GM23338 (cell line): ENCODE measurements at regions not wholly inside any gene's neighbourhood (a gene's known extent, or its start where the extent isn't known, plus 50 kb on each side); places are given as distances from the start of the nearest gene placed in this dataset.

ENCODE experiments used
- ATAC-seq: fragments of 200-7000 bp; cut with Tn5 transposase; 3 replicates; pipeline ENCODE4 v1.9.1; 2020
- DNase-seq: peaks from one replicate; pipeline ENCODE4 v3.0.0-alpha.2; 2015; ENCODE audit warnings: low spot score
- H2AFZ ChIP-seq: fragments of 200-600 bp; sonication (generic); 2 replicates; pipeline ENCODE4 v1.8.0; 2016; ENCODE audit warnings: antibody characterized with exemption, mild to moderate bottlenecking, moderate library complexity
- H3F3A ChIP-seq: fragments of 200-600 bp; sonication (generic); replicated peaks from 2 replicates; pipeline ENCODE4 v1.8.0; 2017; ENCODE audit warnings: antibody characterized with exemption, mixed run types, low read depth
- H3K27ac ChIP-seq: fragments of 200-600 bp; sonication (generic); 2 replicates; pipeline ENCODE4 v1.6.1; 2016; ENCODE audit warnings: low read depth
- H3K27me3 ChIP-seq: fragments of 200-600 bp; sonication (generic); 2 replicates; pipeline ENCODE4 v1.8.0; 2016; ENCODE audit warnings: mild to moderate bottlenecking, mixed run types, moderate library complexity; ENCODE audit not compliant: insufficient read depth
- H3K36me3 ChIP-seq: fragments of 200-600 bp; sonication (generic); 2 replicates; pipeline ENCODE4 v1.8.0; 2016; ENCODE audit warnings: mild to moderate bottlenecking; ENCODE audit not compliant: insufficient read depth
- H3K4me1 ChIP-seq: fragments of 200-600 bp; sonication (generic); 2 replicates; pipeline ENCODE4 v1.8.0; 2016; ENCODE audit warnings: mild to moderate bottlenecking, moderate library complexity; ENCODE audit not compliant: insufficient read depth
- H3K4me2 ChIP-seq: fragments of 200-600 bp; sonication (generic); 2 replicates; pipeline ENCODE4 v1.7.1; 2017; ENCODE audit warnings: mixed run types
- H3K4me3 ChIP-seq: fragments of 200-600 bp; sonication (generic); 2 replicates; pipeline ENCODE4 v1.6.1; 2016; ENCODE audit warnings: mixed run types
- H3K79me2 ChIP-seq: fragments of 200-600 bp; sonication (generic); replicated peaks from 2 replicates; pipeline ENCODE4 v1.8.0; 2017; ENCODE audit warnings: mild to moderate bottlenecking; ENCODE audit not compliant: insufficient read depth
- H3K9me2 ChIP-seq: fragments of 200-600 bp; sonication (generic); 2 replicates; pipeline ENCODE4 v1.8.0; 2017; ENCODE audit not compliant: insufficient read depth
- H4K20me1 ChIP-seq: fragments of 200-600 bp; sonication (generic); replicated peaks from 2 replicates; pipeline ENCODE4 v1.8.0; 2017; ENCODE audit warnings: mild to moderate bottlenecking; ENCODE audit not compliant: insufficient read depth
- H3K27ac Mint-ChIP-seq: 2 replicates; pipeline ENCODE4 v1.8.0; 2020; ENCODE audit warnings: inconsistent platforms, mild to moderate bottlenecking, moderate library complexity, mixed read lengths
- H3K27me3 Mint-ChIP-seq: 3 replicates; pipeline ENCODE4 v1.8.0; 2022; ENCODE audit warnings: low read depth, mild to moderate bottlenecking, moderate library complexity, mixed read lengths, inconsistent platforms; ENCODE audit not compliant: insufficient read depth, poor library complexity
- H3K36me3 Mint-ChIP-seq: 3 replicates; pipeline ENCODE4 v1.8.0; 2021; ENCODE audit warnings: low read depth, mild to moderate bottlenecking, inconsistent platforms, moderate library complexity, mixed read lengths
- H3K4me1 Mint-ChIP-seq: 3 replicates; pipeline ENCODE4 v1.8.0; 2020; ENCODE audit warnings: mild to moderate bottlenecking, inconsistent platforms, mixed read lengths
- H3K4me3 Mint-ChIP-seq: 3 replicates; pipeline ENCODE4 v1.8.0; 2021; ENCODE audit warnings: moderate library complexity, mild to moderate bottlenecking, inconsistent platforms, mixed read lengths
- H3K9me3 Mint-ChIP-seq: 3 replicates; pipeline ENCODE4 v1.8.0; 2020; ENCODE audit warnings: moderate library complexity, mild to moderate bottlenecking, inconsistent platforms, mixed read lengths
- CREB1 ChIP-seq: fragments of 250-450 bp; sonication (Bioruptor Pico); IDR thresholded peaks from 2 replicates; pipeline ENCODE4 v1.5.0; 2020; ENCODE audit warnings: low read depth, mild to moderate bottlenecking, moderate library complexity
- EZH2 ChIP-seq: fragments of 200-600 bp; sonication (generic); IDR thresholded peaks from one replicate; pipeline ENCODE4 v1.8.0; 2017; ENCODE audit warnings: antibody characterized with exemption, mild to moderate bottlenecking, low read depth; ENCODE audit not compliant: unreplicated experiment
- EZH2phosphoT487 ChIP-seq: fragments of 200-600 bp; sonication (generic); IDR thresholded peaks from one replicate; pipeline ENCODE4 v1.8.1; 2018; ENCODE audit warnings: antibody characterized with exemption; ENCODE audit not compliant: unreplicated experiment
- JUNB ChIP-seq: IDR thresholded peaks from one replicate; pipeline ENCODE4 v1.6.1; 2016; ENCODE audit warnings: antibody characterized with exemption; ENCODE audit not compliant: unreplicated experiment
- NANOG ChIP-seq: IDR thresholded peaks from 2 replicates; pipeline ENCODE4 v1.6.1; 2016; ENCODE audit warnings: antibody characterized with exemption, borderline replicate concordance
- POLR2AphosphoS5 ChIP-seq: IDR thresholded peaks from 2 replicates; pipeline ENCODE4 v1.6.1; 2016; ENCODE audit warnings: antibody characterized with exemption, low read depth
- STAT1 ChIP-seq: IDR thresholded peaks from one replicate; pipeline ENCODE4 v1.6.1; 2016; ENCODE audit warnings: antibody characterized with exemption; ENCODE audit not compliant: unreplicated experiment
- ZNF114 ChIP-seq: fragments of 250-450 bp; sonication (Bioruptor Pico); IDR thresholded peaks from 2 replicates; pipeline ENCODE4 v1.5.0; 2020; ENCODE audit warnings: mild to moderate bottlenecking, moderate library complexity
- ZNF331 ChIP-seq: fragments of 250-450 bp; sonication (Bioruptor Pico); IDR thresholded peaks from 2 replicates; pipeline ENCODE4 v1.5.0; 2020; ENCODE audit warnings: low read depth, mild to moderate bottlenecking, moderate library complexity
- TF ChIP-seq, protein P1 (sequence below): fragments of 250-450 bp; sonication (Bioruptor Pico); IDR thresholded peaks from 2 replicates; pipeline ENCODE4 v1.5.0; 2020; ENCODE audit warnings: mild to moderate bottlenecking, moderate library complexity
- TF ChIP-seq, protein P2 (sequence below): IDR thresholded peaks from 2 replicates; pipeline ENCODE4 v1.6.1; 2016; ENCODE audit warnings: antibody characterized with exemption
- TF ChIP-seq, protein P3 (sequence below), 2 experiments: fragments of 200-600 bp in 1 of 2; sonication (generic) in 1 of 2; conservative IDR thresholded peaks; 2 replicates each; pipeline versions ENCODE4 v1.5.1 to v1.6.1; 2016 to 2017; ENCODE audit warnings: antibody characterized with exemption in 2 of 2, low read depth in 2 of 2, mild to moderate bottlenecking in 2 of 2, moderate library complexity in 1 of 2
- TF ChIP-seq, protein P4 (sequence below): IDR thresholded peaks from one replicate; pipeline ENCODE4 v1.6.1; 2018; ENCODE audit warnings: antibody characterized with exemption; ENCODE audit not compliant: unreplicated experiment

DNA sequence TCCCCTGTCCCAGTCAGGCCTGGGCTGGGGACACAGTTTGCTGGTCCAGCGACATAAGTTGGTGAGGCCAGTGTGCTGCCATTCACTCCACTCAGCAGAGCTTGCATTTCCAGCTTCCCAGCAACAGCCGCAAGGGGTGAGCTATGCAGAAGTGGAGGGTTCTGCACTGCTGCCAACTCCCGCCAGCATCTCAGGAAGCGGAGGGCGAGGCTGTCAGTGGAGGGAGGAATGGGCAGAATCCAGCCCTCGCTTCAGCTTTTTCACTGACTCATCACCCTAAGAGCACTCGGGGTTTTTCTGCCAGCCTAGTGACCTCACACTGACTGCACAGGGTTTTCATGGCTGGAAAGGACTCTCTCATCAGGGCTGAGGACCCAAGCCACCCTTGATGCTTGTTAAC is 625.1 kb upstream of the MKI67 start:
- Mint-ChIP-seq H3K4me1 (no peaks in the 10 kb centered on the region), H3K27ac (no peak overlapping the region), H3K27me3 (no peaks in the 10 kb centered on the region), H3K9me3 (peaks cover 5% of the 10 kb centered on the region; the same call in 2 of the 3 replicates), H3K36me3 (peaks cover 4% of the 10 kb centered on the region; the same call in 1 of the 3 replicates), H3K4me3 (no peak overlapping the region)
- DNase-seq: no peak
- no peaks in the 10 kb centered on the region for H3K9me2 ChIP-seq
- H2AFZ ChIP-seq: no peak overlapping the region
- H3K4me3 ChIP-seq: no peak overlapping the region
- no peaks in the 10 kb centered on the region for H3K4me1 ChIP-seq
- H3K27me3 ChIP-seq: no peaks in the 10 kb centered on the region
- H4K20me1 ChIP-seq: no peaks in the 10 kb centered on the region
- H3K36me3 ChIP-seq: no peaks in the 10 kb centered on the region
- no peak overlapping the region for H3K4me2 ChIP-seq
- no peak overlapping the region for H3K27ac ChIP-seq
- TF ChIP-seq CREB1 (CRISPR knock-in tag): no peak
- no peak for TF ChIP-seq JUNB
- no peak for TF ChIP-seq POLR2AphosphoS5
- TF ChIP-seq, protein P1, sequence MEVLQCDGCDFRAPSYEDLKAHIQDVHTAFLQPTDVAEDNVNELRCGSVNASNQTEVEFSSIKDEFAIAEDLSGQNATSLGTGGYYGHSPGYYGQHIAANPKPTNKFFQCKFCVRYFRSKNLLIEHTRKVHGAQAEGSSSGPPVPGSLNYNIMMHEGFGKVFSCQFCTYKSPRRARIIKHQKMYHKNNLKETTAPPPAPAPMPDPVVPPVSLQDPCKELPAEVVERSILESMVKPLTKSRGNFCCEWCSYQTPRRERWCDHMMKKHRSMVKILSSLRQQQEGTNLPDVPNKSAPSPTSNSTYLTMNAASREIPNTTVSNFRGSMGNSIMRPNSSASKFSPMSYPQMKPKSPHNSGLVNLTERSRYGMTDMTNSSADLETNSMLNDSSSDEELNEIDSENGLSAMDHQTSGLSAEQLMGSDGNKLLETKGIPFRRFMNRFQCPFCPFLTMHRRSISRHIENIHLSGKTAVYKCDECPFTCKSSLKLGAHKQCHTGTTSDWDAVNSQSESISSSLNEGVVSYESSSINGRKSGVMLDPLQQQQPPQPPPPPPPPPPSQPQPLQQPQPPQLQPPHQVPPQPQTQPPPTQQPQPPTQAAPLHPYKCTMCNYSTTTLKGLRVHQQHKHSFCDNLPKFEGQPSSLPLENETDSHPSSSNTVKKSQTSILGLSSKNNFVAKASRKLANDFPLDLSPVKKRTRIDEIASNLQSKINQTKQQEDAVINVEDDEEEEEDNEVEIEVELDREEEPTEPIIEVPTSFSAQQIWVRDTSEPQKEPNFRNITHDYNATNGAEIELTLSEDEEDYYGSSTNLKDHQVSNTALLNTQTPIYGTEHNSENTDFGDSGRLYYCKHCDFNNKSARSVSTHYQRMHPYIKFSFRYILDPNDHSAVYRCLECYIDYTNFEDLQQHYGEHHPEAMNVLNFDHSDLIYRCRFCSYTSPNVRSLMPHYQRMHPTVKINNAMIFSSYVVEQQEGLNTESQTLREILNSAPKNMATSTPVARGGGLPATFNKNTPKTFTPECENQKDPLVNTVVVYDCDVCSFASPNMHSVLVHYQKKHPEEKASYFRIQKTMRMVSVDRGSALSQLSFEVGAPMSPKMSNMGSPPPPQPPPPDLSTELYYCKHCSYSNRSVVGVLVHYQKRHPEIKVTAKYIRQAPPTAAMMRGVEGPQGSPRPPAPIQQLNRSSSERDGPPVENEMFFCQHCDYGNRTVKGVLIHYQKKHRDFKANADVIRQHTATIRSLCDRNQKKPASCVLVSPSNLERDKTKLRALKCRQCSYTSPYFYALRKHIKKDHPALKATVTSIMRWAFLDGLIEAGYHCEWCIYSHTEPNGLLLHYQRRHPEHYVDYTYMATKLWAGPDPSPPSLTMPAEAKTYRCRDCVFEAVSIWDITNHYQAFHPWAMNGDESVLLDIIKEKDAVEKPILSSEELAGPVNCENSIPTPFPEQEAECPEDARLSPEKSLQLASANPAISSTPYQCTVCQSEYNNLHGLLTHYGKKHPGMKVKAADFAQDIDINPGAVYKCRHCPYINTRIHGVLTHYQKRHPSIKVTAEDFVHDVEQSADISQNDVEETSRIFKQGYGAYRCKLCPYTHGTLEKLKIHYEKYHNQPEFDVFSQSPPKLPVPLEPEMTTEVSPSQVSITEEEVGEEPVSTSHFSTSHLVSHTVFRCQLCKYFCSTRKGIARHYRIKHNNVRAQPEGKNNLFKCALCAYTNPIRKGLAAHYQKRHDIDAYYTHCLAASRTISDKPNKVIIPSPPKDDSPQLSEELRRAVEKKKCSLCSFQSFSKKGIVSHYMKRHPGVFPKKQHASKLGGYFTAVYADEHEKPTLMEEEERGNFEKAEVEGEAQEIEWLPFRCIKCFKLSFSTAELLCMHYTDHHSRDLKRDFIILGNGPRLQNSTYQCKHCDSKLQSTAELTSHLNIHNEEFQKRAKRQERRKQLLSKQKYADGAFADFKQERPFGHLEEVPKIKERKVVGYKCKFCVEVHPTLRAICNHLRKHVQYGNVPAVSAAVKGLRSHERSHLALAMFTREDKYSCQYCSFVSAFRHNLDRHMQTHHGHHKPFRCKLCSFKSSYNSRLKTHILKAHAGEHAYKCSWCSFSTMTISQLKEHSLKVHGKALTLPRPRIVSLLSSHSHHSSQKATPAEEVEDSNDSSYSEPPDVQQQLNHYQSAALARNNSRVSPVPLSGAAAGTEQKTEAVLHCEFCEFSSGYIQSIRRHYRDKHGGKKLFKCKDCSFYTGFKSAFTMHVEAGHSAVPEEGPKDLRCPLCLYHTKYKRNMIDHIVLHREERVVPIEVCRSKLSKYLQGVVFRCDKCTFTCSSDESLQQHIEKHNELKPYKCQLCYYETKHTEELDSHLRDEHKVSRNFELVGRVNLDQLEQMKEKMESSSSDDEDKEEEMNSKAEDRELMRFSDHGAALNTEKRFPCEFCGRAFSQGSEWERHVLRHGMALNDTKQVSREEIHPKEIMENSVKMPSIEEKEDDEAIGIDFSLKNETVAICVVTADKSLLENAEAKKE: no peak
- TF ChIP-seq, protein P2, sequence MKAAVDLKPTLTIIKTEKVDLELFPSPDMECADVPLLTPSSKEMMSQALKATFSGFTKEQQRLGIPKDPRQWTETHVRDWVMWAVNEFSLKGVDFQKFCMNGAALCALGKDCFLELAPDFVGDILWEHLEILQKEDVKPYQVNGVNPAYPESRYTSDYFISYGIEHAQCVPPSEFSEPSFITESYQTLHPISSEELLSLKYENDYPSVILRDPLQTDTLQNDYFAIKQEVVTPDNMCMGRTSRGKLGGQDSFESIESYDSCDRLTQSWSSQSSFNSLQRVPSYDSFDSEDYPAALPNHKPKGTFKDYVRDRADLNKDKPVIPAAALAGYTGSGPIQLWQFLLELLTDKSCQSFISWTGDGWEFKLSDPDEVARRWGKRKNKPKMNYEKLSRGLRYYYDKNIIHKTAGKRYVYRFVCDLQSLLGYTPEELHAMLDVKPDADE: no peak
- TF ChIP-seq, protein P3, sequence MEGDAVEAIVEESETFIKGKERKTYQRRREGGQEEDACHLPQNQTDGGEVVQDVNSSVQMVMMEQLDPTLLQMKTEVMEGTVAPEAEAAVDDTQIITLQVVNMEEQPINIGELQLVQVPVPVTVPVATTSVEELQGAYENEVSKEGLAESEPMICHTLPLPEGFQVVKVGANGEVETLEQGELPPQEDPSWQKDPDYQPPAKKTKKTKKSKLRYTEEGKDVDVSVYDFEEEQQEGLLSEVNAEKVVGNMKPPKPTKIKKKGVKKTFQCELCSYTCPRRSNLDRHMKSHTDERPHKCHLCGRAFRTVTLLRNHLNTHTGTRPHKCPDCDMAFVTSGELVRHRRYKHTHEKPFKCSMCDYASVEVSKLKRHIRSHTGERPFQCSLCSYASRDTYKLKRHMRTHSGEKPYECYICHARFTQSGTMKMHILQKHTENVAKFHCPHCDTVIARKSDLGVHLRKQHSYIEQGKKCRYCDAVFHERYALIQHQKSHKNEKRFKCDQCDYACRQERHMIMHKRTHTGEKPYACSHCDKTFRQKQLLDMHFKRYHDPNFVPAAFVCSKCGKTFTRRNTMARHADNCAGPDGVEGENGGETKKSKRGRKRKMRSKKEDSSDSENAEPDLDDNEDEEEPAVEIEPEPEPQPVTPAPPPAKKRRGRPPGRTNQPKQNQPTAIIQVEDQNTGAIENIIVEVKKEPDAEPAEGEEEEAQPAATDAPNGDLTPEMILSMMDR (conservative IDR thresholded peaks at IDR 0.05; ENCODE audit: low read depth in 2 of 2): no peak
- TF ChIP-seq ZNF114 (CRISPR knock-in tag): no peak
- no peak for TF ChIP-seq STAT1
- no peak for TF ChIP-seq ZNF331 (CRISPR knock-in tag)
- no peak for TF ChIP-seq NANOG
- TF ChIP-seq, protein P4, sequence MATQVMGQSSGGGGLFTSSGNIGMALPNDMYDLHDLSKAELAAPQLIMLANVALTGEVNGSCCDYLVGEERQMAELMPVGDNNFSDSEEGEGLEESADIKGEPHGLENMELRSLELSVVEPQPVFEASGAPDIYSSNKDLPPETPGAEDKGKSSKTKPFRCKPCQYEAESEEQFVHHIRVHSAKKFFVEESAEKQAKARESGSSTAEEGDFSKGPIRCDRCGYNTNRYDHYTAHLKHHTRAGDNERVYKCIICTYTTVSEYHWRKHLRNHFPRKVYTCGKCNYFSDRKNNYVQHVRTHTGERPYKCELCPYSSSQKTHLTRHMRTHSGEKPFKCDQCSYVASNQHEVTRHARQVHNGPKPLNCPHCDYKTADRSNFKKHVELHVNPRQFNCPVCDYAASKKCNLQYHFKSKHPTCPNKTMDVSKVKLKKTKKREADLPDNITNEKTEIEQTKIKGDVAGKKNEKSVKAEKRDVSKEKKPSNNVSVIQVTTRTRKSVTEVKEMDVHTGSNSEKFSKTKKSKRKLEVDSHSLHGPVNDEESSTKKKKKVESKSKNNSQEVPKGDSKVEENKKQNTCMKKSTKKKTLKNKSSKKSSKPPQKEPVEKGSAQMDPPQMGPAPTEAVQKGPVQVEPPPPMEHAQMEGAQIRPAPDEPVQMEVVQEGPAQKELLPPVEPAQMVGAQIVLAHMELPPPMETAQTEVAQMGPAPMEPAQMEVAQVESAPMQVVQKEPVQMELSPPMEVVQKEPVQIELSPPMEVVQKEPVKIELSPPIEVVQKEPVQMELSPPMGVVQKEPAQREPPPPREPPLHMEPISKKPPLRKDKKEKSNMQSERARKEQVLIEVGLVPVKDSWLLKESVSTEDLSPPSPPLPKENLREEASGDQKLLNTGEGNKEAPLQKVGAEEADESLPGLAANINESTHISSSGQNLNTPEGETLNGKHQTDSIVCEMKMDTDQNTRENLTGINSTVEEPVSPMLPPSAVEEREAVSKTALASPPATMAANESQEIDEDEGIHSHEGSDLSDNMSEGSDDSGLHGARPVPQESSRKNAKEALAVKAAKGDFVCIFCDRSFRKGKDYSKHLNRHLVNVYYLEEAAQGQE: no peak
- TF ChIP-seq EZH2phosphoT487: no peak
- no peak for TF ChIP-seq EZH2
- no peaks in the 10 kb centered on the region for H3K79me2 ChIP-seq
- ATAC-seq: no peak
- no peaks in the 10 kb centered on the region for H3F3A ChIP-seq
